Retinal pigment epithelial cell (primary cell): ENCODE measurements at regions not wholly inside any gene's neighbourhood (a gene's known extent, or its start where the extent isn't known, plus 50 kb on each side); places are given as distances from the start of the nearest gene placed in this dataset.
"Not testable (repeated sequence)": the region's sequence is repeated elsewhere in the genome, so short reads cannot be mapped to it uniquely, and the experiment has no call there.

Experiments
- DNase-seq: peaks from one replicate; pipeline ENCODE4 v3.0.0-alpha.2; 2010; ENCODE audit warnings: low read depth
- H3K4me3 ChIP-seq: 2 replicates; pipeline ENCODE4 v1.5.1; 2011; ENCODE audit warnings: mild to moderate bottlenecking, low read length, control low read depth, moderate library complexity
- TF ChIP-seq, protein P1 (sequence below): conservative IDR thresholded peaks from 2 replicates; pipeline ENCODE4 v1.5.1; 2011; ENCODE audit warnings: low read depth, low read length, control low read depth, inconsistent platforms

DNA sequence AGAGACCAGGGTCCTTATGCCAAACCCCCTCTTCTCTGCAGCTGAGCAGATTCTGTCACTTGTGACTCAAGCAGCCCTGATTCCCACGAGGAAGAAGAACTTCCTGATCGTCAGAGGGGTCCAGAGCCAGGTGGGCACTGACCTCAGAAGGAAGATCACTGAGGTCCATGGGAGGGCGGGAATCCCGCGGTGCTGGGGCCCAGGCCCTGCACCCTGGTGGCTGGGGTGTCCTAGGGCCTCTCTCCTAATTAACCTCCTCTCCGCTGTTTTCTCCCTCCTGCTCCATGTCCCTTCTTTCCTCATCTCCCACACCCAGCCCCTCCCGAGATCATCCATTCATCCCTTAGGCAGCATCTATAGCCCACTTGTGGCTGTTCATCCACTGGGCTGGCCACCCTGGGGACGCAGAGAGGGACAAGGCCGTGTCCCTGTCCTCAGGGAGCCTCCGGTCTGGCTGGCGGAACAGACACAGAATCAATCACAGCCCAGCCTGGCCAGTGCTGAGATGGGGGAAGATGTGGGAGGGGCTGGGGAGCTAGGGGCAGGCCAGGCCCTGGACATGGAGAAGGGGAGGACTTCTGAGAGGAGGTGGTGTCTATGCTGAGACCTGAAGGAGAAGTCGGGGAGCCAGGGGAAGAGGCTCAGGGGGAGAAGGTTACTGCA is 638.3 kb downstream of the MATN1 start:
- no peak for DNase-seq
- H3K4me3 ChIP-seq = no peak overlapping the region
- TF ChIP-seq, protein P1, sequence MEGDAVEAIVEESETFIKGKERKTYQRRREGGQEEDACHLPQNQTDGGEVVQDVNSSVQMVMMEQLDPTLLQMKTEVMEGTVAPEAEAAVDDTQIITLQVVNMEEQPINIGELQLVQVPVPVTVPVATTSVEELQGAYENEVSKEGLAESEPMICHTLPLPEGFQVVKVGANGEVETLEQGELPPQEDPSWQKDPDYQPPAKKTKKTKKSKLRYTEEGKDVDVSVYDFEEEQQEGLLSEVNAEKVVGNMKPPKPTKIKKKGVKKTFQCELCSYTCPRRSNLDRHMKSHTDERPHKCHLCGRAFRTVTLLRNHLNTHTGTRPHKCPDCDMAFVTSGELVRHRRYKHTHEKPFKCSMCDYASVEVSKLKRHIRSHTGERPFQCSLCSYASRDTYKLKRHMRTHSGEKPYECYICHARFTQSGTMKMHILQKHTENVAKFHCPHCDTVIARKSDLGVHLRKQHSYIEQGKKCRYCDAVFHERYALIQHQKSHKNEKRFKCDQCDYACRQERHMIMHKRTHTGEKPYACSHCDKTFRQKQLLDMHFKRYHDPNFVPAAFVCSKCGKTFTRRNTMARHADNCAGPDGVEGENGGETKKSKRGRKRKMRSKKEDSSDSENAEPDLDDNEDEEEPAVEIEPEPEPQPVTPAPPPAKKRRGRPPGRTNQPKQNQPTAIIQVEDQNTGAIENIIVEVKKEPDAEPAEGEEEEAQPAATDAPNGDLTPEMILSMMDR = no peak

DNA sequence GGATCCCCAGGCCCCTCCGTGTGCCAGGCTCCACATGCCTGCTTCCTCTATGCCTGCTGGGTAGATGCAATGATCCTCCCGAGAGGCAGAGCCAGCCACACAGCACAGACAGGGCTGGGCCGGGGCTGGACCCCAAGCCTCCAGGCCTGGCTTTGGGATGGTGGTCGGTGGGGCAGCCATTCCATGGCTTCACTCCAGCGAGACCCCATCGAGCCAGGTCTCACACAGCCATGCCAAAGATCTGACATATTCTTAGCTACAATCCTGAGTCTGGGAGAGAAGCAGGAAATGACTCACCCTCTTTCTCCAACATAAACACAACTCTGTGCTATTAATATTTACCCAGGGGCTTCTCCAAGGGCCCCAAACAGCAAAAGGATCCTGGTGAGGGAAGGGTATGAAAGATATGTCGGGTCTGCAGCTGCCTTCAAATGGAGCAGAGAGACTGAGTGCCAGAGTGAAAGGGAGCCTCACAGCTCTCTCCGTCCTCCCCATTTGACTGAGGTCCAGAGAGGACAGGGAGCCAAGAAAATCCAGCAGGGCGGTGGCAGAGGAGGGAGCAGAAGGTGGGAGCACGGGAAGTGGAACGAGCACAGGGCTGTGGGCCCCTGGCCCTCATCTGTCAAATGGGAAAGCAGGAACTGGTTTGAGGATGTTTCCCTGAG is 639.5 kb downstream of the MATN1 start:
- TF ChIP-seq, protein P1 = no peak
- DNase-seq = peak; percentile 46

DNA sequence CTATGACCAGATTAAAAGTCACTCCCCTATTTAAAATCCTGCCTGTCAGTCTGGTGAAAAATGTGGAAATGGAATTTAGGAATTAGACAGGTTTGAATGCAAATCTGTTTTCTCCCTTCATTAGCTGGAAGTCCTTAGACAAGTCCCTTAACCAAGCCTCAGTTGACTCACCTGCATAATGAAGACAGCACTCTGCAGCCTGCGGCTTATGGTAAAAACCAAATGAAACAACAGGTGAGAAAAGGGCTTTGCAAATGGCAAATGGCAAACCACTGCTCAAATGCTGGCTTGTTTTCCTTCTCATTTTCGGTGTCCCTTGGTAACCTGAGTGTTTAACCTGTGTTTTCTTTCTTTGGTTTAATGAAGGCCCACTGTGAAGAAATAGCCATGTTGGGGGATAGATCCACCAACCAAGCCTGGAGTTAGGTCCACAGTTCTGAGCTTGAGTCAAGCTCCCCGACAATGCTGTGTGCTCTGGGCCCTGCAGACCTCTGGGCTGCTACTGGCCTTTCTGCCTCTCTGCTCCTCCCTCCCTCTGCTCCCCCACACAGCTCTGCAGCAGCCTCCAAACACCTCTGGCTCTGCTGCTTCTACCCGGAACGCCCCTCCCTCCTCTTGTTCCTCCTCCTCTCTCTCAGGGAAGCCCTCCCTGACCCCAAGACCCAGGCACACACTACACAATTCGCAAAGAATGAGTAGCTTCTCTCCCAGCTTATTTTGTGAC is 641.8 kb downstream of the MATN1 start:
- H3K4me3 ChIP-seq = no peak overlapping the region
- DNase-seq = no peak
- TF ChIP-seq, protein P1 = no peak

More for the DNA sequence above, 639.5 kb downstream of the MATN1 start:
- no peak overlapping the region for H3K4me3 ChIP-seq

DNA sequence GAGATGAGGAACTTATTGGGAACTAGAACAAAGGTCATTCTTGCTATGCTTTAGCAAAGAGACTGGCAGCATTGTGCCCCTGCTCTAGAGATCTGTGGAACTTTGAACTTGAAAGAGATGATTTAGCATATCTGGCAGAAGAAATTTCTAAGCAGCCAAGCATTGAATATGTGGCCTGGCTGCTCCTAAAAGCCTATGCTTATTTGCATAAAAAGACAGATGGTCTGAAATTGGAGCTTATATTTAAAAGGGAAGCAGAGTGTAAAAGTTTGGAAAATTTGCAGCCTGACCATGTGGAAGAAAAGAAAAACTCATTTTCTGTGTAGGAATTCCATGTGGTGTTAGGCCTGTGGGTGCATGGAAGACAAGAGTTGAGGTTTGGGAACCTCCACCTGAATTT is 647.5 kb downstream of the MATN1 start:
- not testable (repeated sequence) for DNase-seq, H3K4me3 ChIP-seq

DNA sequence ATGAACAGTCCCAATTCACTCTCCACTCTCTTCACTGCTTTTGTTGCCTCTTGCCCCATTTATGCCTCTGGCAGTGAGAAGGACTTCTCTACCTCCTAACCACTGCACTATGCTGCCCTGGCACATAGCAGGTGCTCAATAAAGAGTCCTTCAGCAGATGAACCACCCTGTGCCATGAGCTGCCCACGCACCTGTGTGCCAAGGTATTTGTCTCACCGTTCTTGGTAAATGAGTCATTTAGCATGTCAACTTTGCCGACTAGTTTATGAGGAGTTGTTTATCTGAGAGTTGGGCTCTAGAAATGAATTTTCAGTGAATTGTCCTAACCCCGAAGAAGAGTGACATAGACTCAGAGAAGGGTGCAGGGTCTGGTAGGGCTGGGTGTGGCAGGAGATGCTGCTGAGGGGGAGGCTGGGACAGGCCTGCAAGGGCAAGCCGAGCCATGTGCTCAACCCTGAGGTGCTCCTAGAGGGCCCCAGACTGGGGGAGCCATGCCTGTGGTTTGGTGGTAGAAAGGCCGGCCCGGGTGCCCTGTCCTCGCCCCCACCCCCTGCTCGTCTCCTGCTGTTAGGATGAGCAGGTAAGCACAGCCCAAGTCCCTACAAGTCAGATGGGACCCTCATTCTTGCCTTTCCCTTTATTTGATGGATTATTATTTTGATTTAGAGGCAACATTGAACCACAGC is 654.5 kb downstream of the MATN1 start:
- H3K4me3 ChIP-seq = no peak overlapping the region
- TF ChIP-seq, protein P1 = no peak
- DNase-seq = no peak

DNA sequence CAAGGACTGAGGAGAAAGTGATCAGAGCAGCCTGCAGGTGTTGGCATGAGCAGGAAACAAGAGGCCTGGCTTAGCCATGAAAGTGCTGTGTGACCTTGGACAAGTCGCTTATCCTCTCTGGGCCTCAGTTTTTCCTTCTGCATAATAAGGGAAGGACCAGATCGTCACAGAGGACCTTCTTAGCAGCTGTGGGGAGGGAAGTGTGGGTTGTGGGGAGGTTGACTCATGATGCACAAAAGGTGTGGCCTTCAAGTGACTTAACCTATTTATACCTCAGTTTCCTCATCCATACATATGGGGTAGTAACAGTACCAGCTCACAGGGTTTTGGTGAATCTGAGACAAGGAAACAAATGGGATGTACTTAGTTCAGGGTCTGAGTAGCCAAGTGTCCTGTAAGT is 658.8 kb downstream of the MATN1 start:
- H3K4me3 ChIP-seq = no peak overlapping the region
- TF ChIP-seq, protein P1 = no peak
- DNase-seq = no peak

DNA sequence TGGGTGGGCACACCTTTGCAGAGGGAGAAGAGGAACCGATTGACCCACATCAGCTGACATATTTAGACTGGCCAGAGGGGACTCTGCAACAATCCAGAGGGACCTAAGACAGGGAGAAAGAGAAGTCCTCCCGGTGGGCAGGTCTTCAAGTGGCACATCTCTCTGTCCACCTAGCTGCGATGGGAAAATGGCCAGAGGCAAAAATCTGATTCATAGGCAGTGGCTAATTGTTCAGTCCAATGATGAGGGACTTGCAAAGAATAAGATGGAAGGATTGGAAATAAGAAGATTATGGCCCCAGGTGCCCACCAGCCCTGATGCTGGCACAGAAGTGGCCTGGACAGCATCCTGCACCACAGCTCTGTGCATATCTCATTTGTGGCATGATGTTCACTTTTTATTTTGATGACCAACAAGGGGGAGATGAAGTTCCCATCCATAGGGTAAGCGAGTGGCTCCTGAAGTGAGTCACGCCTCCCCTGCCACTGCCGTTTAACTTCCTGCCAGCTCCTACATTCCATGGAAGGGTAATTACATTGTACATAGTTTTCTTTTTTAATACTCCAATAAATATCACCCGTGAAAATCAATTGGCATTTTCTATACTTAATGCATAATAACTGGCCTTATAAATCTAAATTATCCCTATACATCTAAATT is 659.6 kb downstream of the MATN1 start:
- TF ChIP-seq, protein P1 = no peak
- no peak for DNase-seq

More for the DNA sequence above, 659.6 kb downstream of the MATN1 start:
- H3K4me3 ChIP-seq = no peak overlapping the region
